Loucy (cell line): ENCODE measurements at regions not wholly inside any gene's neighbourhood (a gene's known extent, or its start where the extent isn't known, plus 50 kb on each side); places are given as distances from the start of the nearest gene placed in this dataset.

ENCODE experiments used
- EZH2phosphoT487 ChIP-seq: fragments of 200-600 bp; IDR thresholded peaks from 2 replicates; pipeline ENCODE4 v1.6.1; 2018; ENCODE audit warnings: antibody characterized with exemption, mild to moderate bottlenecking, moderate library complexity, borderline replicate concordance
- TF ChIP-seq, protein P1 (sequence below): fragments of 200-600 bp; sonication (generic); conservative IDR thresholded peaks from 2 replicates; pipeline ENCODE4 v1.5.1; 2014; ENCODE audit warnings: mild to moderate bottlenecking, antibody characterized with exemption, low read length

- TF ChIP-seq, protein P1, sequence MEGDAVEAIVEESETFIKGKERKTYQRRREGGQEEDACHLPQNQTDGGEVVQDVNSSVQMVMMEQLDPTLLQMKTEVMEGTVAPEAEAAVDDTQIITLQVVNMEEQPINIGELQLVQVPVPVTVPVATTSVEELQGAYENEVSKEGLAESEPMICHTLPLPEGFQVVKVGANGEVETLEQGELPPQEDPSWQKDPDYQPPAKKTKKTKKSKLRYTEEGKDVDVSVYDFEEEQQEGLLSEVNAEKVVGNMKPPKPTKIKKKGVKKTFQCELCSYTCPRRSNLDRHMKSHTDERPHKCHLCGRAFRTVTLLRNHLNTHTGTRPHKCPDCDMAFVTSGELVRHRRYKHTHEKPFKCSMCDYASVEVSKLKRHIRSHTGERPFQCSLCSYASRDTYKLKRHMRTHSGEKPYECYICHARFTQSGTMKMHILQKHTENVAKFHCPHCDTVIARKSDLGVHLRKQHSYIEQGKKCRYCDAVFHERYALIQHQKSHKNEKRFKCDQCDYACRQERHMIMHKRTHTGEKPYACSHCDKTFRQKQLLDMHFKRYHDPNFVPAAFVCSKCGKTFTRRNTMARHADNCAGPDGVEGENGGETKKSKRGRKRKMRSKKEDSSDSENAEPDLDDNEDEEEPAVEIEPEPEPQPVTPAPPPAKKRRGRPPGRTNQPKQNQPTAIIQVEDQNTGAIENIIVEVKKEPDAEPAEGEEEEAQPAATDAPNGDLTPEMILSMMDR: no peak
- TF ChIP-seq EZH2phosphoT487: no peak
These were observed 419.4 kb downstream of the PMP22 start for GRCh38 chr17:14845591-14846281.
